ENCODE measurements at regions not wholly inside any gene's neighbourhood (a gene's known extent, or its start where the extent isn't known, plus 50 kb on each side); places are given as distances from the start of the nearest gene placed in this dataset.

DNA sequence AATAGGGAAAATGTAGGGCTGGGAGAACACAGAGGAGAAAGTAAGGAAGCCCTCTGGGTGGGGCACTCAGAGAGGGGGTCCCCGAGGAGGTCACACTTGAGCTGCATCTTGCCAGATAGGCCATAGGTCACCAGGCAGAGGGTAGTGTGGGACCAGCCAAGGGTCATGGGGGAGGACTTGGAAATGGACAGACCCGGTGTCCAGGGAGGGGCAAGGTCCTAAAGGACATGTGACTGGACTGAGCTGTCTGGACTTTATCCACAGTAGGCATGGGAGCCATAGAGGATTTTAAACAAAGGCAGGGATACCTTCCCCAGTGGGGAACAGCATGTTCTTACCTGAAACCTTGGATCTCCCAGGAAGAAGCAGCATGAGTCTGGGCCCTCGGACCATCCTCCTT, 266.7 kb downstream of the LRFN2 start:
- DNase-seq (ENCODE audit: low spot score): no peak
- 0% methylated on average over 3 of the region's 3 CpGs for WGBS (ENCODE audit: low lambda C conversion rate)
- no peak overlapping the region for H3K4me3 ChIP-seq (replicated peaks in 1 of 3; ENCODE audit: insufficient read depth in 1 of 3, low read depth in 2 of 3, low read length in 3 of 3)
- H3K9me3 ChIP-seq (ENCODE audit: low read length): no peaks in the 10 kb centered on the region
- no peaks in the 10 kb centered on the region for H3K4me1 ChIP-seq (ENCODE audit: insufficient read depth, low read length)
- intact Hi-C loops (cut with micrococcal nuclease; ENCODE audit: unreplicated experiment) (loop anchor here (1.0 to 10.0 kb wide), 2 partner anchors 32 to 744 kb away; no protein-coding TSS in a partner anchor), in situ Hi-C loops (cut with HindIII; ENCODE audit: extremely low pct_ligation_motif_present, low pct_unique_long_range_greater_than_20kb) (no loop called here)
- H3K9ac ChIP-seq (ENCODE audit: insufficient read depth, low read depth, low read length): no peak overlapping the region
- ATAC-seq: no peak
- FAIRE-seq: no peak
- H2AFZ ChIP-seq (ENCODE audit: low read length): no peak overlapping the region
- H3K79me2 ChIP-seq (ENCODE audit: insufficient read depth, low read length): no peaks in the 10 kb centered on the region
- H4K20me1 ChIP-seq (ENCODE audit: insufficient read depth, low read length): no peaks in the 10 kb centered on the region
- no peaks in the 10 kb centered on the region for H3K36me3 ChIP-seq (replicated peaks in 1 of 2; ENCODE audit: control insufficient read depth in 1 of 2, insufficient read depth in 2 of 2, low read length in 2 of 2)
- H3K27ac ChIP-seq (ENCODE audit: extremely low read length, insufficient read depth, low read length): no peak overlapping the region
- BruUV-seq (replicated peaks): no TSS peak
- TF ChIP-seq ZNF414 (CRISPR knock-in tag; IDR thresholded peaks at IDR 0.05) (no peak), KDM5A (IDR thresholded peaks at IDR 0.05; ENCODE audit: borderline replicate concordance, low read length) (no peak), STAT5B (CRISPR knock-in tag; IDR thresholded peaks at IDR 0.05) (no peak), ZFP36L2 (CRISPR knock-in tag; IDR thresholded peaks at IDR 0.05) (no peak), ATM (IDR thresholded peaks at IDR 0.05; ENCODE audit: borderline replicate concordance) (no peak), ZNF296 (CRISPR knock-in tag; conservative IDR thresholded peaks at IDR 0.05) (no peak), MZF1 (CRISPR knock-in tag; IDR thresholded peaks at IDR 0.05; ENCODE audit: borderline replicate concordance) (no peak), ZNF451 (CRISPR knock-in tag; IDR thresholded peaks at IDR 0.05) (no peak), ZNF30 (CRISPR knock-in tag; IDR thresholded peaks at IDR 0.05) (no peak), ZNF354B (CRISPR knock-in tag; IDR thresholded peaks at IDR 0.05) (no peak), ZNF160 (CRISPR knock-in tag; IDR thresholded peaks at IDR 0.05) (no peak), MATR3 (CRISPR knock-in tag; IDR thresholded peaks at IDR 0.05) (no peak), ZNF737 (CRISPR knock-in tag; IDR thresholded peaks at IDR 0.05; ENCODE audit: borderline replicate concordance) (no peak), EHMT2 (IDR thresholded peaks at IDR 0.05; ENCODE audit: borderline replicate concordance, low read depth, low read length) (no peak)
- TF ChIP-seq, protein P1, sequence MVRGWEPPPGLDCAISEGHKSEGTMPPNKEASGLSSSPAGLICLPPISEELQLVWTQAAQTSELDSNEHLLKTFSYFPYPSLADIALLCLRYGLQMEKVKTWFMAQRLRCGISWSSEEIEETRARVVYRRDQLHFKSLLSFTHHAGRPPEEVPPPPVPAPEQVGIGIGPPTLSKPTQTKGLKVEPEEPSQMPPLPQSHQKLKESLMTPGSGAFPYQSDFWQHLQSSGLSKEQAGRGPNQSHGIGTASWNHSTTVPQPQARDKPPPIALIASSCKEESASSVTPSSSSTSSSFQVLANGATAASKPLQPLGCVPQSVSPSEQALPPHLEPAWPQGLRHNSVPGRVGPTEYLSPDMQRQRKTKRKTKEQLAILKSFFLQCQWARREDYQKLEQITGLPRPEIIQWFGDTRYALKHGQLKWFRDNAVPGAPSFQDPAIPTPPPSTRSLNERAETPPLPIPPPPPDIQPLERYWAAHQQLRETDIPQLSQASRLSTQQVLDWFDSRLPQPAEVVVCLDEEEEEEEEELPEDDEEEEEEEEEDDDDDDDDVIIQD (CRISPR knock-in tag; IDR thresholded peaks at IDR 0.05; ENCODE audit: low read depth): no peak
- ChIA-PET CTCF (ENCODE audit: low intra/inter-chr PET ratio, low total read pairs) (no interaction called here), POLR2A (no interaction called here)
- no peak overlapping the region for H3K4me2 ChIP-seq (ENCODE audit: low read depth, low read length)
- H3K27me3 ChIP-seq (ENCODE audit: control insufficient read depth in 1 of 2, insufficient read depth in 2 of 2, low read length in 2 of 2): peaks cover 3 to 17% of the 10 kb centered on the region in 2 experiments; a peak in 3 of 5 replicates
